ENCODE measurements at regions not wholly inside any gene's neighbourhood (a gene's known extent, or its start where the extent isn't known, plus 50 kb on each side); places are given as distances from the start of the nearest gene placed in this dataset.

DNA sequence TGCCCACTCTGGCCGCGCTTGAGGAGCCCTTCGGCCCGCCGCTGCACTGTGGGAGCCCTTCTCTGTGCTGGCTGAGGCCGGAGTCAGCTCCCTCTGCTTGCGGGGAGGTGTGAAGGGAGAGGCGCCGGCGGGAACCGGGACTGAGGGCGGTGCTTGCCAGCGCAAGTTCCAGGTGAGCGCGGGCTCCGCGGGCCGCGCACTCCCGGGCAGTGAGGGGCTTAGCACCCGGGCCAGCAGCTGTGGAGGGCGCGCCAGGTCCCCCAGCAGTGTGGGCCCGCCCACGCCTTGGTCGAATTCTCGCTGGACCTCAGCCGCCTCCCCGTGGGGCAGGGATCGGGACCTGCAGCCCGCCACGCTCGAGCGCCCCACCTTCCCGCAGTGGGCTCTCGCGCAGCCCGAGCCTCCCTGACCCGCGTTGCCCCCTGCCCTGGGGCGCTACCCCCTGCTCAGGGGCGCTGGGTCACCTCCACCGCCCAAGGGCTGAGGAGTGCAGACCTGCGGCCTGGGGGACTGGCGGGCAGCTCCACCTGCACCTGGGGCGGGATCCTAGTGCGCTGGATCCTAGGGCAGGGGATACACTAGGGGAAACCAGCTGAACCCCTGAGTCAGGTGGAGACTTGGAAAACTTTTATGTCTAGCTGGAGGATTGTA, 97.3 kb downstream of the CD8B2 start:
- 52% methylated on average over 19 of the region's 47 CpGs; no CpG with 5 or more reads in 1 of the 2 donors for WGBS, 2 donors (ENCODE audit: low coverage in 1 of 2)
- TF ChIP-seq EP300 (IDR thresholded peaks at IDR 0.05) = no peak
- no peak for TF ChIP-seq POLR2AphosphoS5 (IDR thresholded peaks at IDR 0.05)
- TF ChIP-seq POLR2A (IDR thresholded peaks at IDR 0.05) = no peak
- TF ChIP-seq, protein P1, sequence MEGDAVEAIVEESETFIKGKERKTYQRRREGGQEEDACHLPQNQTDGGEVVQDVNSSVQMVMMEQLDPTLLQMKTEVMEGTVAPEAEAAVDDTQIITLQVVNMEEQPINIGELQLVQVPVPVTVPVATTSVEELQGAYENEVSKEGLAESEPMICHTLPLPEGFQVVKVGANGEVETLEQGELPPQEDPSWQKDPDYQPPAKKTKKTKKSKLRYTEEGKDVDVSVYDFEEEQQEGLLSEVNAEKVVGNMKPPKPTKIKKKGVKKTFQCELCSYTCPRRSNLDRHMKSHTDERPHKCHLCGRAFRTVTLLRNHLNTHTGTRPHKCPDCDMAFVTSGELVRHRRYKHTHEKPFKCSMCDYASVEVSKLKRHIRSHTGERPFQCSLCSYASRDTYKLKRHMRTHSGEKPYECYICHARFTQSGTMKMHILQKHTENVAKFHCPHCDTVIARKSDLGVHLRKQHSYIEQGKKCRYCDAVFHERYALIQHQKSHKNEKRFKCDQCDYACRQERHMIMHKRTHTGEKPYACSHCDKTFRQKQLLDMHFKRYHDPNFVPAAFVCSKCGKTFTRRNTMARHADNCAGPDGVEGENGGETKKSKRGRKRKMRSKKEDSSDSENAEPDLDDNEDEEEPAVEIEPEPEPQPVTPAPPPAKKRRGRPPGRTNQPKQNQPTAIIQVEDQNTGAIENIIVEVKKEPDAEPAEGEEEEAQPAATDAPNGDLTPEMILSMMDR (IDR thresholded peaks at IDR 0.05) = no peak
- Histone ChIP-seq H3K4me3 (no peak overlapping the region), H3K4me1 (peaks cover 0 to 13% (median 0%) of the 10 kb centered on the region in 3 donors), H3K9me3 (no peaks in the 10 kb centered on the region), H3K27ac (no peak overlapping the region), H3K36me3 (no peaks in the 10 kb centered on the region), H3K27me3 (peaks cover 23% of the 10 kb centered on the region)
- no peak for ATAC-seq

DNA sequence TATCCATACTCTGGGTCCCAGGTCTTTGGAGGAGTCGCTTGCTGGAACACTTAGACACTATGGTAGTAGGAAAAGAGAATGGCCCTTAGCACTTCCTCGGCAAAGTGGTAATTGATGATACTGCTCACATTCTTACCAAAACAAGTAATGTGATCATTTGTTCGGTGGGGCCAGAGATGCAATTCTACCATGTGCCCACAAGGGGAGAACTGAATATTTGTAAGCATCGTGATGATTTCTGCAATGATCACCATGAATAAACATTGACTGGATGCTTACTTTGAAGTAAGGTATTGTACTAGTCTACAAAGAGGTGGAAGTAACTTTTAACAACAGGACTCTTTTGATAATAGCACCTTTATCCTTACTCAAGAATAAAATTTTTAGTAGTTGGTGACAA, 109.7 kb downstream of the CD8B2 start:
- no peaks in the 10 kb centered on the region for H3K9me3 ChIP-seq
- 53 to 71% methylated on average over 3 to 4 of the region's 4 CpGs for WGBS, 2 donors (ENCODE audit: low coverage in 1 of 2)

DNA sequence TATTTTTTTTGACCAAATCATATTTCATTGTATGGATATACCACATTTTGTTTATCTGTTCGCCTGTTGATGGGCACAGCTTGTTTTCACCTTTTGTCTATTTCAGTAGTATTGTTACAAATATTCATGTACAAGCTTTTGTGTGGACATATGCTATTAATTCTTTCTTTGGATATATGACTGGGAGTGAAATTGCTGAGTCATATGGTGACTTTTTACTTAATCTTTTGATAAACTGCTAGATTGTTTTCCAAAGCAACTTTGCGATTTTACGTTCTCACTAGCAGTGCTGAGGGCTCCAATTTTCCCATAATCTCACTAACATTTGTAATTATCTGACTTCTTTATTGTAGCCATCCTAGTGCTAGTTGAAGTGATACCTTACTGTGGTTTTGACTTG, 112.4 kb downstream of the CD8B2 start:
- Histone ChIP-seq H3K27ac (no peak overlapping the region), H3K4me1 (no peaks in the 10 kb centered on the region), H3K27me3 (peaks cover 4% of the 10 kb centered on the region), H3K4me3 (no peak overlapping the region), H3K36me3 (no peaks in the 10 kb centered on the region), H3K9me3 (no peaks in the 10 kb centered on the region)
- ATAC-seq = no peak
- TF ChIP-seq, protein P1 (IDR thresholded peaks at IDR 0.05) = no peak
- TF ChIP-seq POLR2A (IDR thresholded peaks at IDR 0.05) (no peak), EP300 (IDR thresholded peaks at IDR 0.05) (no peak), POLR2AphosphoS5 (IDR thresholded peaks at IDR 0.05) (no peak)
- 90 to 100% methylated on average over 2 to 3 of the region's 3 CpGs for WGBS, 2 donors (ENCODE audit: low coverage in 1 of 2)

More for the DNA sequence above, 109.7 kb downstream of the CD8B2 start:
- no peak overlapping the region for H3K4me3 ChIP-seq
- TF ChIP-seq POLR2A (IDR thresholded peaks at IDR 0.05) (no peak), POLR2AphosphoS5 (IDR thresholded peaks at IDR 0.05) (no peak), EP300 (IDR thresholded peaks at IDR 0.05) (no peak)
- TF ChIP-seq, protein P1 (IDR thresholded peaks at IDR 0.05) = no peak
- H3K27ac ChIP-seq = no peak overlapping the region
- H3K4me1 ChIP-seq = no peaks in the 10 kb centered on the region
- peaks cover 4% of the 10 kb centered on the region for H3K27me3 ChIP-seq
- no peak for ATAC-seq
- no peaks in the 10 kb centered on the region for H3K36me3 ChIP-seq

DNA sequence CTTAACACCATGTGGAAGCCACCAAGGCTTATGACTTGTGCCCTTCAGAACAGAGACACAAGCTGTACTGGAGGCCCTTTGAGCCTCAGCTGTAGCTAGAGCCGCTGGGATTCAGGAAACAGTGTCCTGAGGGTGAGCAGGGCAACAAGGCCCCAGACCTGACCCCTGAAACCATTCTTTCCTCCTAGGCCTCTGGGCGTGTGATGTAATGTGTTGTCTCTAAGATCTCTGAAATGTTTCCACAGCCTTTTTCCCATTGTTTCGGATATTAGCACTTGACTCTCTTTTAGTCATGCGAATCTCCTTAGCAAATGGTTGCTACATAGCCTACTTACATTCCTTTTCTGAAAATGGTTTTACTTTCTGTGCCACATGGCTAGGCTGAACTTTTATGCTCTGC, 114.9 kb downstream of the CD8B2 start:
- H3K9me3 ChIP-seq = no peaks in the 10 kb centered on the region
- no peaks in the 10 kb centered on the region for H3K36me3 ChIP-seq
- no peak overlapping the region for H3K4me3 ChIP-seq
- WGBS, 2 donors (ENCODE audit: low coverage in 1 of 2) = 81 to 87% methylated on average over 3 to 4 of the region's 4 CpGs
- ATAC-seq = no peak
- H3K27me3 ChIP-seq = peaks cover 4% of the 10 kb centered on the region
- H3K27ac ChIP-seq = no peak overlapping the region
- no peaks in the 10 kb centered on the region for H3K4me1 ChIP-seq
- no peak for TF ChIP-seq POLR2A (IDR thresholded peaks at IDR 0.05)
- no peak for TF ChIP-seq EP300 (IDR thresholded peaks at IDR 0.05)
- no peak for TF ChIP-seq POLR2AphosphoS5 (IDR thresholded peaks at IDR 0.05)
- TF ChIP-seq, protein P1 (IDR thresholded peaks at IDR 0.05) = no peak

DNA sequence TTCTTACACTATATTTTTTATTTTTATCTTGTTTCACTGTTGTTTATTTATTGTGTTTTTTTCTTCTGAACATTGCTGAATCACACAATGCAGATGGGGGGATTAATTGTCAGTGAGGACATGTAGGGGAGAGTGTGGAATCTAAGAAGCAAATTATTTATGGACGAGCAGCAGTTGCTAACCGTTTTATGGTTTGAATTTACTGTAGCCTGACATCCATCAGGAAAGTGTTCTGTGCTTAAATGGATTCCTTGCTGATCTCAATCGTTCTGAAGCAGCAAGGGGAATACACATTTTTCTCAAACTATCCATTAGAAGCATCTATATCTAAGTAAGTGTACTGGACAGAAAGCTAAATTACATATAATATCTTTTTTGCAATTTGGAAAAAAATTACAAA, 119.5 kb downstream of the CD8B2 start:
- no peak for ATAC-seq

More for the DNA sequence above, 119.5 kb downstream of the CD8B2 start:
- Histone ChIP-seq H3K36me3 (no peaks in the 10 kb centered on the region), H3K9me3 (no peaks in the 10 kb centered on the region), H3K4me3 (no peak overlapping the region), H3K27ac (no peak overlapping the region), H3K4me1 (no peaks in the 10 kb centered on the region), H3K27me3 (peaks cover 3% of the 10 kb centered on the region)
- WGBS, 2 donors (ENCODE audit: low coverage in 1 of 2) = 62 to 69% methylated on average over 3 of the region's 3 CpGs
- TF ChIP-seq, protein P1 (IDR thresholded peaks at IDR 0.05) = no peak
- no peak for TF ChIP-seq EP300 (IDR thresholded peaks at IDR 0.05)
- TF ChIP-seq POLR2AphosphoS5 (IDR thresholded peaks at IDR 0.05) = no peak
- TF ChIP-seq POLR2A (IDR thresholded peaks at IDR 0.05) = no peak

All from gastroesophageal sphincter (tissue), 4 donors.